HG02943 (cell line): ENCODE measurements at regions not wholly inside any gene's neighbourhood (a gene's known extent, or its start where the extent isn't known, plus 50 kb on each side); places are given as distances from the start of the nearest gene placed in this dataset.
"Not testable (repeated sequence)": the region's sequence is repeated elsewhere in the genome, so short reads cannot be mapped to it uniquely, and the experiment has no call there.

Source experiments
- ATAC-seq: cut with Tn5 transposase; IDR thresholded peaks from one replicate; pipeline ENCODE4 v1.9.1; 2021; ENCODE audit warnings: mild to moderate bottlenecking, low read depth, moderate library complexity; ENCODE audit not compliant: unreplicated experiment

- ATAC-seq: no peak
These were observed 215.5 kb downstream of the LNPK start for GRCh38 chr2:175786471-175787124.

- not testable (repeated sequence) for ATAC-seq
These were observed 224.7 kb downstream of the LNPK start for GRCh38 chr2:175777337-175777736.

GRCh38 chr2:175769200-175769599 lies 232.9 kb downstream of the LNPK start:
- ATAC-seq: no peak

GRCh38 chr2:175766880-175767279 lies 235.2 kb downstream of the LNPK start:
- ATAC-seq: no peak

- ATAC-seq: no peak
These were observed 246.2 kb downstream of the LNPK start for GRCh38 chr2:175755656-175756386.

GRCh38 chr2:175755169-175755568 lies 246.9 kb downstream of the LNPK start:
- ATAC-seq: no peak

GRCh38 chr2:175750195-175750594 lies 251.9 kb downstream of the LNPK start:
- no peak for ATAC-seq

GRCh38 chr2:175745911-175746310 lies 256.2 kb downstream of the LNPK start:
- ATAC-seq: no peak

- no peak for ATAC-seq
These were observed 258.1 kb downstream of the LNPK start for GRCh38 chr2:175744000-175744399.

- ATAC-seq: no peak
These were observed 259.1 kb downstream of the LNPK start for GRCh38 chr2:175743011-175743410.

- no peak for ATAC-seq
These were observed 259.7 kb downstream of the LNPK start for GRCh38 chr2:175742367-175742766.

GRCh38 chr2:175741164-175741563 lies 260.9 kb downstream of the LNPK start:
- no peak for ATAC-seq

- no peak for ATAC-seq
These were observed 264.2 kb downstream of the LNPK start for GRCh38 chr2:175737722-175738361.

GRCh38 chr2:175734686-175735085 lies 267.4 kb downstream of the LNPK start:
- ATAC-seq: no peak

- no peak for ATAC-seq
These were observed 269.5 kb downstream of the LNPK start for GRCh38 chr2:175732531-175732930.

- ATAC-seq: no peak
These were observed 272.0 kb downstream of the LNPK start for GRCh38 chr2:175730050-175730449.

- no peak for ATAC-seq
These were observed 272.9 kb downstream of the LNPK start for GRCh38 chr2:175729049-175729706.

GRCh38 chr2:175728032-175728431 lies 274.0 kb downstream of the LNPK start:
- no peak for ATAC-seq

- ATAC-seq: no peak
These were observed 275.8 kb downstream of the LNPK start for GRCh38 chr2:175726223-175726622.

GRCh38 chr2:175709248-175709647 lies 292.8 kb downstream of the LNPK start:
- no peak for ATAC-seq

- no peak for ATAC-seq
These were observed 294.7 kb downstream of the LNPK start for GRCh38 chr2:175707322-175707721.
